ENCODE measurements at regions not wholly inside any gene's neighbourhood (a gene's known extent, or its start where the extent isn't known, plus 50 kb on each side); places are given as distances from the start of the nearest gene placed in this dataset.

DNA sequence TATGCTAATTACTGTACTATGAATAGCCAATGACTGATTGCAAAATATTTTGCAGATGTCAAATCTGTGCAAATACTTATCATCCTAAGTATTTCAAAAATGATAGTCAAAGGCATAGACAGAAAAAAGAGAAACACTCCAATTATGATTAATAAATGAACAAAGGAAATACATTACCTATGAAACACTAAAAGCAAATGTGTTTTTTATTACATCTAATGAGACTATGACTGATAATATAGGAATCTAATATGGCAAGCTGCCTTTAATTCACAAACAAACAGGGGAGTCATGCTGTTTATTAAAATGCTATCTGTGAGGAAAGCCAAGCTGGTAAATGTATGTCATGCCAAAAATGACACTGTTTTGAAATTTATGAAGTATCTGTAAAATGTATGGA is 713.2 kb upstream of the NRSN1 start:
- TF ChIP-seq, protein P1, sequence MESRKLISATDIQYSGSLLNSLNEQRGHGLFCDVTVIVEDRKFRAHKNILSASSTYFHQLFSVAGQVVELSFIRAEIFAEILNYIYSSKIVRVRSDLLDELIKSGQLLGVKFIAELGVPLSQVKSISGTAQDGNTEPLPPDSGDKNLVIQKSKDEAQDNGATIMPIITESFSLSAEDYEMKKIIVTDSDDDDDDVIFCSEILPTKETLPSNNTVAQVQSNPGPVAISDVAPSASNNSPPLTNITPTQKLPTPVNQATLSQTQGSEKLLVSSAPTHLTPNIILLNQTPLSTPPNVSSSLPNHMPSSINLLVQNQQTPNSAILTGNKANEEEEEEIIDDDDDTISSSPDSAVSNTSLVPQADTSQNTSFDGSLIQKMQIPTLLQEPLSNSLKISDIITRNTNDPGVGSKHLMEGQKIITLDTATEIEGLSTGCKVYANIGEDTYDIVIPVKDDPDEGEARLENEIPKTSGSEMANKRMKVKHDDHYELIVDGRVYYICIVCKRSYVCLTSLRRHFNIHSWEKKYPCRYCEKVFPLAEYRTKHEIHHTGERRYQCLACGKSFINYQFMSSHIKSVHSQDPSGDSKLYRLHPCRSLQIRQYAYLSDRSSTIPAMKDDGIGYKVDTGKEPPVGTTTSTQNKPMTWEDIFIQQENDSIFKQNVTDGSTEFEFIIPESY (IDR thresholded peaks at IDR 0.05): no peak
- TF ChIP-seq RXRA (IDR thresholded peaks at IDR 0.05) (no peak), GABPA (IDR thresholded peaks at IDR 0.05 in 1 of 2, conservative IDR thresholded peaks at IDR 0.05 in 1 of 2) (no peak), FOXA1 (IDR thresholded peaks at IDR 0.05) (no peak), FOXA2 (IDR thresholded peaks at IDR 0.05) (no peak), JUND (IDR thresholded peaks at IDR 0.05) (no peak)
- TF ChIP-seq, protein P2, sequence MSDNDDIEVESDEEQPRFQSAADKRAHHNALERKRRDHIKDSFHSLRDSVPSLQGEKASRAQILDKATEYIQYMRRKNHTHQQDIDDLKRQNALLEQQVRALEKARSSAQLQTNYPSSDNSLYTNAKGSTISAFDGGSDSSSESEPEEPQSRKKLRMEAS (IDR thresholded peaks at IDR 0.05): no peak
- TF ChIP-seq, protein P3, sequence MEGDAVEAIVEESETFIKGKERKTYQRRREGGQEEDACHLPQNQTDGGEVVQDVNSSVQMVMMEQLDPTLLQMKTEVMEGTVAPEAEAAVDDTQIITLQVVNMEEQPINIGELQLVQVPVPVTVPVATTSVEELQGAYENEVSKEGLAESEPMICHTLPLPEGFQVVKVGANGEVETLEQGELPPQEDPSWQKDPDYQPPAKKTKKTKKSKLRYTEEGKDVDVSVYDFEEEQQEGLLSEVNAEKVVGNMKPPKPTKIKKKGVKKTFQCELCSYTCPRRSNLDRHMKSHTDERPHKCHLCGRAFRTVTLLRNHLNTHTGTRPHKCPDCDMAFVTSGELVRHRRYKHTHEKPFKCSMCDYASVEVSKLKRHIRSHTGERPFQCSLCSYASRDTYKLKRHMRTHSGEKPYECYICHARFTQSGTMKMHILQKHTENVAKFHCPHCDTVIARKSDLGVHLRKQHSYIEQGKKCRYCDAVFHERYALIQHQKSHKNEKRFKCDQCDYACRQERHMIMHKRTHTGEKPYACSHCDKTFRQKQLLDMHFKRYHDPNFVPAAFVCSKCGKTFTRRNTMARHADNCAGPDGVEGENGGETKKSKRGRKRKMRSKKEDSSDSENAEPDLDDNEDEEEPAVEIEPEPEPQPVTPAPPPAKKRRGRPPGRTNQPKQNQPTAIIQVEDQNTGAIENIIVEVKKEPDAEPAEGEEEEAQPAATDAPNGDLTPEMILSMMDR (IDR thresholded peaks at IDR 0.05; ENCODE audit: low read depth, low read length, missing input control): no peak
- H3K9me3 ChIP-seq (ENCODE audit: control insufficient read depth in 4 of 4, low read length in 3 of 4): no peaks in the 10 kb centered on the region
- H3K4me3 ChIP-seq (ENCODE audit: low read depth in 1 of 3, low read length in 3 of 3): no peak overlapping the region
- DNase-seq (ENCODE audit: low spot score): no peak
- H3K9ac ChIP-seq (ENCODE audit: low read depth in 1 of 2, low read length in 2 of 2): no peak overlapping the region
- no peak overlapping the region for H3K27ac ChIP-seq (ENCODE audit: low read depth in 1 of 2, low read length in 2 of 2)
- no peaks in the 10 kb centered on the region for H3K27me3 ChIP-seq (ENCODE audit: control insufficient read depth in 4 of 4, insufficient read depth in 4 of 4, low read length in 3 of 4)
- H3K36me3 ChIP-seq (ENCODE audit: control insufficient read depth in 4 of 4, insufficient read depth in 3 of 4, low read depth in 1 of 4, low read length in 3 of 4): no peaks in the 10 kb centered on the region
- peaks cover 0 to 8% (median 3%) of the 10 kb centered on the region in 4 donors for H3K4me1 ChIP-seq (ENCODE audit: control insufficient read depth in 4 of 4, insufficient read depth in 4 of 4, low read length in 3 of 4)

DNA sequence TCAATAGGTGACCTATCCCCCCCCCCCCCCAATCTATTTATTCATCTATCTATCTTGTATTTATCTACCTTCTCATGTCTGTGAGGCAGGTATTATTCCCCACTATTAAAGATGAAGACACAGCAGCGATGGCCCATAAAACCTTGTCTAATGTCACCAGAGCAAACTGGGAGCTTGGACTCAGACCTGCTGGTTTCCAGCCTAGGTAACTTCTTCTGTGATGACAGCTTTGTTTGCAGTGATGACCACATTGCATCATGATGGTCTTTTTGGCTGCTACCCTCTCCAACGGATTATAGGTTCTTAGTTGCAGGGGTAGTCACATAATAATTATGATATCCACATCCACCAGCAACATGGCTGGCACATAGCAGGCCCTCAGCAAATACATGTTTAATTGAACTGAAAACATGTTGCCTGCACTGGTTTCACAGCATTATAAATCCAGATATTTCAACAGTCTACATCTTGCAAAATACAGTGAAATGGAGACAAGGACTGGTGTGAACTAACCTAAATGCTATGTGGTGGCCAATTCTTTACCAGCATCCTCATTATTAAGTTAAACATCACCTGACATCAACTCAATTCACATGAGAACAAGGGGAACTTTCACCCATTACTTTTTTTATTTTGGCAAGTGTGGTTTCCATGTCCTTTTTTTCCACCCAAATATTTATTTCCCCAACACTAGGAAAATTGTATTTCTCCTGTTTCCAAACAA is 712.5 kb upstream of the NRSN1 start:
- no peak overlapping the region for H3K4me3 ChIP-seq (ENCODE audit: low read depth in 1 of 3, low read length in 3 of 3)

DNA sequence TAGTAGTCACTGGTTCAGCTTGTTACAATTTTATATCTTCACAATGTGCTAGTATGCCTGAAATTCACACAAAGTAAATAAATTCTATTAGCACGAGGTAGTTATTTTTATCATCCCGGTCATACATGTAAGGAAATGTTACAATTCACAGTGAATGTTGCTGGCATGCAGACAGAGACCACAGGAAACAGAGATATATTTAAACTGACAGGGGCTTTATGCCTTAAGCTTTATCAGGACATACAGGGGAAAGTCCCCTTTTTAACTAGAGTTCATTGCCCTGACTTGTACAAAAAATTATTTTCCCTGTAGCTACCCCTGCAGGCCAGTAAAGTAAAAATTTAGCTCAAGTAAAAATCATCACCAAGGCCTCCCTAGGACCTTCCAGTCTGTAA is 712.0 kb upstream of the NRSN1 start:
- H3K27ac ChIP-seq (ENCODE audit: low read depth in 1 of 2, low read length in 2 of 2): no peak overlapping the region
- WGBS: 31% methylated on average over 2 of the region's 2 CpGs
- DNase-seq (ENCODE audit: low spot score): no peak
- peak; percentile 78 to 79 for TF ChIP-seq RAD21 (IDR thresholded peaks at IDR 0.05)
- TF ChIP-seq, protein P3 (IDR thresholded peaks at IDR 0.05; ENCODE audit: low read depth, low read length, missing input control): peak; percentile 31
- TF ChIP-seq RXRA (IDR thresholded peaks at IDR 0.05): peak; percentile 67 to 83
- TF ChIP-seq YY1 (IDR thresholded peaks at IDR 0.05): no peak
- TF ChIP-seq, protein P2 (IDR thresholded peaks at IDR 0.05): no peak
- TF ChIP-seq GABPA (IDR thresholded peaks at IDR 0.05 in 1 of 2, conservative IDR thresholded peaks at IDR 0.05 in 1 of 2): no peak
- H3K27me3 ChIP-seq (ENCODE audit: control insufficient read depth in 4 of 4, insufficient read depth in 4 of 4, low read length in 3 of 4): no peaks in the 10 kb centered on the region
- H3K9ac ChIP-seq (ENCODE audit: low read depth in 1 of 2, low read length in 2 of 2): no peak overlapping the region
- H3K9me3 ChIP-seq (ENCODE audit: control insufficient read depth in 4 of 4, low read length in 3 of 4): no peaks in the 10 kb centered on the region
- peaks cover 0 to 8% (median 3%) of the 10 kb centered on the region in 4 donors for H3K4me1 ChIP-seq (ENCODE audit: control insufficient read depth in 4 of 4, insufficient read depth in 4 of 4, low read length in 3 of 4)
- no peaks in the 10 kb centered on the region for H3K36me3 ChIP-seq (ENCODE audit: control insufficient read depth in 4 of 4, insufficient read depth in 3 of 4, low read depth in 1 of 4, low read length in 3 of 4)
- no peak overlapping the region for H3K4me3 ChIP-seq (ENCODE audit: low read depth in 1 of 3, low read length in 3 of 3)

More for the DNA sequence above, 712.5 kb upstream of the NRSN1 start:
- 44% methylated on average over 2 of the region's 2 CpGs for WGBS
- Histone ChIP-seq H3K4me1 (ENCODE audit: control insufficient read depth in 4 of 4, insufficient read depth in 4 of 4, low read length in 3 of 4) (peaks cover 0 to 8% (median 3%) of the 10 kb centered on the region in 4 donors), H3K27ac (ENCODE audit: low read depth in 1 of 2, low read length in 2 of 2) (no peak overlapping the region), H3K27me3 (ENCODE audit: control insufficient read depth in 4 of 4, insufficient read depth in 4 of 4, low read length in 3 of 4) (no peaks in the 10 kb centered on the region), H3K9me3 (ENCODE audit: control insufficient read depth in 4 of 4, low read length in 3 of 4) (no peaks in the 10 kb centered on the region), H3K9ac (ENCODE audit: low read depth in 1 of 2, low read length in 2 of 2) (no peak overlapping the region), H3K36me3 (ENCODE audit: control insufficient read depth in 4 of 4, insufficient read depth in 3 of 4, low read depth in 1 of 4, low read length in 3 of 4) (no peaks in the 10 kb centered on the region)
- DNase-seq (ENCODE audit: low spot score): no peak
- TF ChIP-seq FOXA1 (IDR thresholded peaks at IDR 0.05): no peak
- TF ChIP-seq, protein P4, sequence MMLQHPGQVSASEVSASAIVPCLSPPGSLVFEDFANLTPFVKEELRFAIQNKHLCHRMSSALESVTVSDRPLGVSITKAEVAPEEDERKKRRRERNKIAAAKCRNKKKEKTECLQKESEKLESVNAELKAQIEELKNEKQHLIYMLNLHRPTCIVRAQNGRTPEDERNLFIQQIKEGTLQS (IDR thresholded peaks at IDR 0.05): peak; percentile 27
- TF ChIP-seq RAD21 (IDR thresholded peaks at IDR 0.05): peak in 1 of 2 donors; percentile 7
